ENCODE measurements at regions not wholly inside any gene's neighbourhood (a gene's known extent, or its start where the extent isn't known, plus 50 kb on each side); places are given as distances from the start of the nearest gene placed in this dataset.

- TF ChIP-seq, protein P1, sequence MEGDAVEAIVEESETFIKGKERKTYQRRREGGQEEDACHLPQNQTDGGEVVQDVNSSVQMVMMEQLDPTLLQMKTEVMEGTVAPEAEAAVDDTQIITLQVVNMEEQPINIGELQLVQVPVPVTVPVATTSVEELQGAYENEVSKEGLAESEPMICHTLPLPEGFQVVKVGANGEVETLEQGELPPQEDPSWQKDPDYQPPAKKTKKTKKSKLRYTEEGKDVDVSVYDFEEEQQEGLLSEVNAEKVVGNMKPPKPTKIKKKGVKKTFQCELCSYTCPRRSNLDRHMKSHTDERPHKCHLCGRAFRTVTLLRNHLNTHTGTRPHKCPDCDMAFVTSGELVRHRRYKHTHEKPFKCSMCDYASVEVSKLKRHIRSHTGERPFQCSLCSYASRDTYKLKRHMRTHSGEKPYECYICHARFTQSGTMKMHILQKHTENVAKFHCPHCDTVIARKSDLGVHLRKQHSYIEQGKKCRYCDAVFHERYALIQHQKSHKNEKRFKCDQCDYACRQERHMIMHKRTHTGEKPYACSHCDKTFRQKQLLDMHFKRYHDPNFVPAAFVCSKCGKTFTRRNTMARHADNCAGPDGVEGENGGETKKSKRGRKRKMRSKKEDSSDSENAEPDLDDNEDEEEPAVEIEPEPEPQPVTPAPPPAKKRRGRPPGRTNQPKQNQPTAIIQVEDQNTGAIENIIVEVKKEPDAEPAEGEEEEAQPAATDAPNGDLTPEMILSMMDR (IDR thresholded peaks at IDR 0.05): no peak
- no peak for TF ChIP-seq POLR2A (IDR thresholded peaks at IDR 0.05)
These were observed 87.7 kb downstream of the IYD start for GRCh38 chr6:150456466-150456865.

All from suprapubic skin (tissue), 3 donors.